ENCODE measurements at regions not wholly inside any gene's neighbourhood (a gene's known extent, or its start where the extent isn't known, plus 50 kb on each side); places are given as distances from the start of the nearest gene placed in this dataset.

DNA sequence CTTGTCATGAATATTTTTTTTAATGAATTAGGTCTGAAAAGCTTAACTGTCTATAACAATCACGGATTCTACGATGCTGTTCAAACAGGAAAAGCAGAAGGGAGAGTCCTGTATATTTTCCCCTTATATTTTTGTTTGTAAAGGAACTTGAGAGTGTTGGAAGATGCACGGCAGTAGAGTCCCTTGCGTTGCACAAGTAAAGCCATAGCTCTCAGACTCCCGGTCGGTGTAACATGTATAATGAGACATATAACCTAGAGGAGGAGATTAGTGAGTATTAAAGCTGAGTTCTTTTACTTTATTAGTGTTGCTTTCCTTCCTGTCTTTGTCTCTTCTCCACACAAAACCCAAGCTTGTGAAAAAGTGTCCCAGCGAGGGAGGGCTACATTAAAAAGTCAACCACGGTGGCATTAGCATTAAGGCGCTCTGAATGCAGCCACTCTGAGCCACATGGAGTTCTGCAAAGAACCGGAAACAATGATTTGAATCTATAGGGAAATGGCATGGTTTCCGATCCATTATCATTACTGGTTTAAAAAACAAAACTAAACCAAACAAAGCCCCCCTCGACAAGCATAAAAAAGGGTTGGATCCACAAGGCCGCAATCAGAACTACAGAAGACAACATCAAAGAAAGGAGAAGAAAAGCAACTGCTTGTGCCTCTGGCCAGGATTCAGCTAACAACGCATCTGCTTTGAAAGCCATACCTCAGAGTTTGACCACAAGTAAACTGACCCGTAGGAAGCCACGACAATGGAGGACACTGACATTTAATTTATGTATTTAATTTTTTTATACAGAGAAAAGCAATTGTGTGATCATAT is 356.8 kb downstream of the LMO4 start:
- no peak for ATAC-seq

- ATAC-seq, result no peak
Observed at GRCh38 chr1:87686136-87686495, 357.4 kb downstream of the LMO4 start.

GRCh38 chr1:87686671-87687070 is 358.0 kb downstream of the LMO4 start:
- no peak for ATAC-seq

- ATAC-seq, result no peak
Observed at GRCh38 chr1:87688136-87688535, 359.5 kb downstream of the LMO4 start.

DNA sequence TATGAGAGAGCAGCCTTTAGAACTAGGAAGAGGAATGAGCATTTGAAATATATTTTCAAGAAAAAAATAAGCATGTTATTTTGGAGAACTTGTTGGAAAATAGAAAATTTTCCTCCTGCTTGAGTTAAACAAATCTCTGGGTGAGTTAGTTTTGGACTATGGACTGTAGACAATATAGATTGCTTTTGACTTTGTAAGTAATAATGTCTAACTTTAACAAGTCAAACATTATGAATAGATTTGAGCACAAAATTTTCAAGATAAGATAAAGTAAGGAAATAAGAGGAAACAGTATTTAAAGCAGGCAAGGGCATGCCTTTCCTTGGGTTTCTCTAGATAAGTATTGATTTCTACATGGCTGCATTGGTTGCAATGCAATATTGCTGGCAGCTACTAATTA is 360.8 kb downstream of the LMO4 start:
- ATAC-seq, result no peak

DNA sequence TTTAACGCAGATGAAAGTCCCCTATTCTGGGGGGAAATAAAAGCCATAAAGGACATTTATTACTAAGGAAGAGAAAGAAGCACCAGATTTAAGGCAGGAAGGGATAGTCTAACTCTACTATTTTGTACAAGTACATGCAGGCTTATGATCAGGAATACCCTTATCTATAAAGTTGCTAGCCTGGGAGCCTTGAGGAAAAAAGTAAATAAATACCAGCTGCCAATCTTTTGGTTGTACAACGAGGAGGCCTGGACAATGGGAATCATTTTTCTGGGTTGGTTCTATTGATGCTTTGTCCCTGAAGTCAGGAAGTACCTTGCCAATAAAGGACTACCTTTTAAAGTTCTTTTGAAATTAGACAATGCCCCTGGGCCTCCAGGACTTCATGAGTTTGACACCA is 367.8 kb downstream of the LMO4 start:
- ATAC-seq, result no peak

DNA sequence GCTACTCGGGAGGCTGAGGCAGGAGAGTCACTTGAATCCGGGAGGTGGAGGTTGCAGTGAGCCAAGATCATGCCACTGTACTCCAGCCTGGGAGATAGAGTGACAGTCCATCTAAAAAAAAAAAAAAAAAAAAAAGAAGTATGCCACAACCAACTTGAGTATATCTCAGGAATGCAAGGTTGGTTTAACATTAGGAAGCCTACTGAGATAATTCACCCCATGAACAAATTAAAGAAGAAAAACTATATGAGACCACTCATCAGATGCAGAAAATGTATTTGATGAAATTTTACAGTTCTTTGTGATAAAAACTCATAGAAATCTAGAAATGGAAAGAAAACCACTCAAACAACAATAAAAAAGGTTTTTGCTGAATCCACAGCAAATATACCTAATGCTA is 373.8 kb downstream of the LMO4 start:
- ATAC-seq, result no peak

DNA sequence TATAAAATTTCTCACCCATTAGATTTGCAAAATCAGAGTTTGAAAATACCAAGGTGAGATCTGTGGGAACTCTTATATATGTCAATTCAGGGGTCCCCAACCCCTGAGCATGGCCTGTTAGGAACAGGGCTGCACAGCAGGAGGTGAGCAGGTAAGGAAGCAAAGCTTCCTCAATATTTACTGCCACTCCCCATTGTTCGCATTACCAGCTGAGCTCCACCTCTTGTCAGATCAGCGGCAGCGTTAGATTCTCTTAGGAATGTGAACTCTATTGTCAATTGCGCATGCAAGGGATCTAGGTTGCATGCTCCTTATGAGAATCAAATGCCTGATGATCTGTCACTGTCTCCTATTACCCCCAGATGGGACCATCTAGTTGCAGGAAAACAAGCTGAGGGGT is 376.6 kb downstream of the LMO4 start:
- ATAC-seq, result no peak

DNA sequence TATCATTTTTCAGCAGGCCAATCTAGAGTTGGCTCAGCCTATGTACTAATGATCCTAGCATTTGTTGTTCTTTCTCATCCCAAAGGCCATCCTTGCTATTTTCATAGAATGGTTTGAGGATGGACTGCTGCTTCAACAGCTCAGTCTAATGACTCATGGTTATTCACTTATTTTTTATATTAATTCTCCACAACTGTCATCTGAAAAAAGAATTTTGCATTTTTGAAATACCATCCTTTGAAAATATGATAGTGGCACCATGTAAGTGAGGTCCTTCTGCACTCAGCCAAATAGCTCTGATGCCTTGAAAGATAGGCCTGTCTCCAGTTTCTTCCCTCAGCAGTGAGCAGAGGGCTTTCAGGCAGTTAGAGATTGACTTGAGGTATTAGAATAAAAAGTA is 377.5 kb downstream of the LMO4 start:
- no peak for ATAC-seq

DNA sequence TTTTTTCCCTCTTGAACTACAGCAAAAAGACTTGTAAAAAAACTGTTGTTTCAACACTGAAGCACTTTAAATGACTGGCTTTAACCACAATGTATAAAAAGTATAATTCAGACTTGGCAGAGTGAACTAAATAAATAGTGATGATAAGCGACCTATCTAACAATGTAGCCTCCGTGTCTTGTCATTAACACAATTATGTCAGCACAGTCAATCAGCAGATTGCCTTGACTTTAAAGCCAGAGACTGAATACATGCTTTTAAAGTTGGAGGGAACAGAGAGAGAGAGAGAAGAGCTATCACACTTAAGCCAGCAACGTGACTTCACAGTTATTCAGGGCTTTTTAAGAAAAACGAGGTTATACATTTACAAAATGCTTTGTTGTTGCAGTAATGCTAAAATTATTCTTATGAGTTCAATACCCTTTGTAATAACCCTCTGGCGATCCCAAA is 378.1 kb downstream of the LMO4 start:
- no peak for ATAC-seq

- ATAC-seq, result no peak
Observed at GRCh38 chr1:87707411-87707810, 378.7 kb downstream of the LMO4 start.

DNA sequence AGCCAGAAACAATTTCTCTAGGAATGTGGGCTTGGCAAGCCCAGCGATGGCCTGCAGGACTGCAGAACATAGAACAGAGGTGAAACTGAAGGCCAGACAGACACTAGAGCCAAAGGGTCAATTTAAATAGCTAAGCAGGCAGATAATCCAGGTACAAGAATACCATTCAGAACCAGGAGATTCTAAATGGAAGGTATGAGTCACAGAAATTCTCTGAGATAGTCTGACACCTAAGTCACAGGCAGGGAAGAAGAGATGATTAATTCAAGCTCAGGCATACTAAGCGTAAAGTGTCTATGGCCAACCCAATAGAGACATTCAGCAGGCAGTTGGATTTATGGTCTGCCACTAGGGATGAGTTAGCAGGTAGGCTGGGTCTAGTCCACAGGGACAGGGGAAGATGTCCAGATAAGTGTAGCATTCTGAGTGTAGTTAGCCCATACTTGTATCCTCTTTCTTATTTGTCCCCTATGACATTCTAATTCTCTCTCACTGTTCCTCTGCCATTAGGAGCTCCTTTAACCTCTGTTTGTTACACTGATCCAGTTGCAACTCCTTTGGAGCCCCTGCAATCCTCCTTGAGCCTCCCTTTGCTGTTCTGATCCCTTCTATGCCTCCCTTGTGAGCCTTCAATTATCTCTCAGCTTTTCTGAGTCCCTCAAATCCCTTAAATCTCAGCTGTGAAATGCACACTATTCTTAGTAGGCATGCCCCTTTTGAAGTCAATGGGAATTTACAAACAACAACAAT is 383.8 kb downstream of the LMO4 start:
- ATAC-seq, result peak; percentile 87

DNA sequence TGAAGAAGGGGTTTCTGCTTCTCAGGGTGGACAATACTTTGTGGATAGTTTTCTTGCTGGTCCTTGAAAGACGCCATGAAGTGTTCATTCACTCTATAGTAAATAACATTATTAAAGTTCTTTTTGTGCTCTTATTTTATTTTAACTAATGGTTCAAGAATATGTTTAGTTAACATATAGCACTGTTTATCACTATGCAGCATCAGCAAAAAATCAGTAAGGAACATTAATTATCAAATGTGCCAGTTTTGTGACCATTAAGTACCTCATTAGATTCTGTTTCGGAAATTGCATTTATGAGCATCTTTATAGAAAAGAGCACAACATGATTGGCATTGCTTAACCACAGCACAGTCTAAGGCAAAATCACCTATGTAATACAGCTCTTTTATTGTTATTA is 385.6 kb downstream of the LMO4 start:
- ATAC-seq, result no peak

DNA sequence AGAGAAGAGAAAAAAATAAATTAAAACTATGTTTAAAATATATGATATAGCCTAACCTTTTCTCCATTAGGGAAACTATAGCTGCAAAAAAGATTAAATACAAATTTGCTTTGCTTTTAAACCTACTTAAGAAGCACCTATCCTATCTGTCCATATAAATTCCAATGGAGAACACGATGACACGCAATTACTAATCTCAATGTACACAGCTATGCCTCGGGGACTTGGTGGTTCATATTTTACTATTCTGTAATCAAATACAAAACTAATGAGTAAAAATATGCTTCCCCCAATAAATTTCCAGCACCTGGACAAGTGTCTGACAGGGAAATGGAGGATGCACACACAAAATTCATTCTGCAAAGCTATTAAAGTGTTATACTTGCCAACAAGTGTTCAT is 386.4 kb downstream of the LMO4 start:
- ATAC-seq, result no peak

- no peak for ATAC-seq
Observed at GRCh38 chr1:87715471-87715870, 386.8 kb downstream of the LMO4 start.

DNA sequence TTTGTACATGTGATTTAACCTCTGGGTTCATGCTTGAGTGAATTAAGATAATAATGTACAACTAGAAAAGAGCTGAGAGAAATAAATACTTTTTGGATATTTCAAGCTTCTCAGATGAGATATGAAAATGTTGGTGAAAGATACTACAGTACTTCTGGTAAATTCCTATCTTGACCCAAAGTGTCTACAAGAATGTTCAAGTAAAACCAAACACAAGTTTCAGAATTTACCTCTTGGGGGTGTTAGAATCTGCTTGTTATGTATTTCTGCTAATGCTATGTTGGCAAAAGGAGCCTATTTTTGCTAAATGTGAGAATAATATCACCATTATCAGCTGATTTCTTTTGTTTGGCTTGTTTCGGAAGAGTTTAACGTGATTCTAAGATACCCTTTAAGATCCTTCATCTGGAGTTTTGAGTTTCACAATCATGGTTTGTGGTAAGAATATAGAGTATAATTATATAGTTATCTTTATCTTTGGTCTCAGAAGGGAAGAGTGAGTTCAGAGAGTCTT is 388.5 kb downstream of the LMO4 start:
- ATAC-seq, result no peak

DNA sequence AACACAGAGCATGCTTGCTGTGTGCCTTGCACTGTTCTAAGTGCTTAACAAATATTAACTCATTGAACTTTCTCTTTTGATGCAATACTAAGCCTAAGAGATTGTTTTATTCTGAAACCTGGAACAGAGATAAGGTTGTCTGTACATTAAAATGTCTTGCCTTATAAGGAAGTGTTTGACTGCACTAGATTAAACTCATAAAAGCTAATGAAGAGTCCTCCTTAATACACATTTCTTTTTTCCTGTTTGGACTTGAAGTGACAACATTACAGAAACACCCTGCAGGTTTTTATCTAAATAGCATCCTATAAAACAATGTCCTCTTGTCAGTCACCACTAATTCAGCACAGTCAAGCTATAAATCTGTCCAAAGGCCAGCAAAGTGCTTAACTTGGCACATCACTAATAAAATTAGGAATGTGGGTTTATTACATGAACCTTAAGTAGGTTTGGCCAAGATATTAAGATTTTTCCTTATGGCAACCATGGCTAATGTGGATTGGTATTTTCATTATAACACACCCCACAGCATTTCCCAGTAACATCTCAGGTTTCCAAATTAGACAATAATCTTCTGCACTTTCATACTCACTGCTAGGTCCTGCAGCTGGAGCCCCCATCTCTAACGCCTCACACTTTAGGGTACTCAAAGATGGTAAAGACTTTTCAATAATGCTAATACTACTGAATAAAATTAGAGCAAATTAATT is 389.7 kb downstream of the LMO4 start:
- peak; percentile 76 for ATAC-seq

DNA sequence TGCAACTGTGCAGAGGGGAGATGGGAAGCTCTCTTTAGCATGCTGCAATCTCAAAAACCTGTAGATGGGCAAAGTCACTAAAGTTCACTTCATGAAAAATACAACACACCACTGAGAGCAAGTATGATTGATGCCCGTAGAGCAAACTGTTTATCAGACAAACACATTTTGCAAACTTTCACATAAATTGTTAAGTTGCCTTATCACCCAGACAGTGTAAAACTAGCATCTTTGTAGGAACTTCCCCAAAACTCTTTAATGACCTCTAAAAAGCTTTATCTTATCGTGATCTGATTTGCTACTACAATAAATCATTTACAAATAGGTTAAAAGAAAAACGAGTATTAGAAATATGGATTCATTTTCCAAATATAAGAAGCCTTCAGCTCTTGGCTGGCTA is 391.0 kb downstream of the LMO4 start:
- no peak for ATAC-seq

DNA sequence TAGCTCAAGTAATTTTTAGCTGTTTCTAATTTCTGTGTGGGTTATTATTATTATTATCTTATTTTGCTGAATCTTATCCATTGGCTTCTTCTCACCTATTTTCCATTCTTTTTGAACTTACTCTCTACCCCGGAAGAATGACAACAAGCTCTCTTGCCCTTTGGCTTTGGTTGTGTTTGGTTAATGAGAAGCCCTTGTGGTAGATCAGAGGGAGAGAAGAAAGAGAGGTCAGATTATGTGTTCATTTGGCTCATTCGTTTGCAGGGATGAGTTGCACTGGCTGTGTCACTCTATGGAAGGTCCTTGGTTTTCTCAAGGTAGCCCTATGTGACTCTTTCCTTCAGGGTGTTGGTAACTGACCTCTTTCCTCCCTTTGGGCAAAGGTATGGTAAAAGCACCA is 391.9 kb downstream of the LMO4 start:
- ATAC-seq, result no peak

- no peak for ATAC-seq
Observed at GRCh38 chr1:87723193-87723592, 394.5 kb downstream of the LMO4 start.

- no peak for ATAC-seq
Observed at GRCh38 chr1:87728169-87728568, 399.5 kb downstream of the LMO4 start.

DNA sequence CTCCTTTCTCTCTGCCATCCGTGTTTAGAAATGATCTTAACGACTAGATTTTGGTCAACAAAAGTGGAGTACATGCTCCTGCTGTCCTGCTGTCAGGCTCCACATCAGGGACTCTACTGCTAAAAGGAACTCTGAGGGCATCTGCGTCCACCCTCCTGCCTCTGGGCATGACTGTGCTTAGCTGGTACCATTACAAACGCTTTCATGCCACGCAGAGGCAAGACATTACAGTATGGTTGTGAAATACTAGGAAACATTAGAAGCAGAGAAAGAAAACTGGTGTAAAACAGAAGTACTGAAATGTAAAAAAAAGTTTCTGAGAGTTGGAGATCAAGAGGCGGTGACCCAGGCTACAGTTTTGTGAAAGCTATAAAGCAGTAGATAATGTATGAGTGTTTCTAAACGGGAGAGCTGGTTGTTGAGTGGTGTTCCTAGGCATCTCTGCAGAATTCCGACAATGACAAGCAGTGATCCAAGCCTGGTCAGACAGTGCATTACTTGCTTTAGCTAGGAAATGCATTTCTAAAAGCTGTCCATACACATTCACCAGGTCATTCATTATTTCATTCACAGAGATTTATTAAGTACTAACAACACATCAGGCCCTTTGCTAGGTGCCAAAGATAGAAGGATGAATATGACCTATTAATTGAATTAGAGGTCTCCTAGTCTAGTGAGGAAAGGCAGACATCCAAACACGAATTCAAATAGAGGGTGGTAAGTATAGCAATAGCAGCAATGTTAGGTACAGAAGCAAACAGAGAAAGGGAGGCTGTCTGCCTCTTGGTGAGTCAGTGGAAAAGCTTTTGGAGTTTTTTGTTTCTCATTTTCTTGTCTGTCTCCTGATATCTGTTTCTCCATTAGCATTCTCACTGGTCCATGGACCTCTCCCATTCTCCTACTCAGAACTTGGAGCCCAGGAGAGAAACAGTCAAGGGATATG is 401.9 kb downstream of the LMO4 start:
- ATAC-seq, result no peak
